Activated CD4-positive, alpha-beta T cell treated with anti-CD3 and anti-CD28 coated beads, Interleukin-2, amount 50 U/mL, for 24 hours (primary cell): ENCODE measurements at regions not wholly inside any gene's neighbourhood (a gene's known extent, or its start where the extent isn't known, plus 50 kb on each side); places are given as distances from the start of the nearest gene placed in this dataset.

ENCODE experiments used
- DNase-seq, 2 donors: peaks; one replicate each; pipeline ENCODE4 v3.0.0-alpha.2; 2020; ENCODE audit warnings: low read depth in 1 of 2, low spot score in 1 of 2

GRCh38 chr7:22005151-22005550 lies 59.5 kb upstream of the CDCA7L start:
- no peak for DNase-seq

- no peak for DNase-seq
Observed at GRCh38 chr7:22002726-22003125, 57.0 kb upstream of the CDCA7L start.

GRCh38 chr7:22001345-22002004 lies 55.8 kb upstream of the CDCA7L start:
- DNase-seq, result peak in 1 of 2 donors; percentile 44

GRCh38 chr7:21999896-22000295 lies 54.2 kb upstream of the CDCA7L start:
- no peak for DNase-seq

DNA sequence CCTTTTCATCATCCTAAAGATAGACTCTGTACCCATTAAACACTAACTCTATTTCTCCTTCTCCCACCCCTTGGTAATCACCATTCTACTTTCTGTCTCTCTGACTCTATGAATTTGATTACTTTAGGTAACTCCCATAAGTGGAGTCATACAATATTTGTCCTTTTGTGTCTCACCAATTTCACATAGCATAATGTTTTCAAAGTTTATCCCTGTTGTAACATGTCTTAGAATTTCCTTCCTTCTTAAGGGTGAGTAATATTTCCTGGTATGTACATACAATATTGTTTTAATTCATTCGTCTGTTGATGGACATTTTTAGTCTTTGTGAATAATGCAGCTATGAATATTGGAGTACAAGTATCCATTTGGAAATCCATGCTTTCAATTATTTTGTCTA lies 50.9 kb upstream of the CDCA7L start:
- no peak for DNase-seq
